ENCODE measurements at regions not wholly inside any gene's neighbourhood (a gene's known extent, or its start where the extent isn't known, plus 50 kb on each side); places are given as distances from the start of the nearest gene placed in this dataset.

GRCh38 chr13:33683376-33683775, 134.6 kb upstream of the RFC3 start:
- DNase-seq (no peak), ATAC-seq (no peak)
- Histone ChIP-seq H3K4me1 (peaks cover 6% of the 10 kb centered on the region), H3K27me3 (no peaks in the 10 kb centered on the region), H3K27ac (no peak overlapping the region), H3K36me3 (no peaks in the 10 kb centered on the region), H3K9me3 (no peaks in the 10 kb centered on the region), H3K4me3 (no peak overlapping the region)
- intact Hi-C loops (cut with DNase I): no loop called here
- no peak for TF ChIP-seq CTCF (IDR thresholded peaks at IDR 0.05)

DNA sequence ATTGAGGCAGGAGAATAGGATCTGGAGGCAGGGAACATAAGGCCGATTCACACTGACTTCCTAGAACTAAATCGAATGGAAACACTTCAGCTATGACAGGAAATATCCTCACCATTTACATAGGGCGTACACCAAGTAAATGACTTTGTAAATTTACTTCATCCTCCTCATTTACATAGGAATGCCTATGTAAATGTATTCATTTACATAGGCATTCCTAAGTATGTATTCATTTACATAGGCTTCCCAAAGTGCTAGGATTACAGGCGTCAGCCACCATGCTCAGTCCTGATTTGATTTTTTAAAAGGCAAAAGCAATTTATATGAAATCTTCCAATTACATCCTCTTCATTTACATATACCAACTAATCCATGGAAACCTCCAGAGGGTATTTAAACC, 133.1 kb upstream of the RFC3 start:
- intact Hi-C loops (cut with DNase I): no loop called here
- H3K4me3 ChIP-seq: no peak overlapping the region
- ATAC-seq (no peak), DNase-seq (no peak)
- peaks cover 1% of the 10 kb centered on the region for H3K4me1 ChIP-seq
- no peak for TF ChIP-seq CTCF (IDR thresholded peaks at IDR 0.05)
- H3K27ac ChIP-seq: no peak overlapping the region
- no peaks in the 10 kb centered on the region for H3K36me3 ChIP-seq
- H3K27me3 ChIP-seq: no peaks in the 10 kb centered on the region
- no peaks in the 10 kb centered on the region for H3K9me3 ChIP-seq

DNA sequence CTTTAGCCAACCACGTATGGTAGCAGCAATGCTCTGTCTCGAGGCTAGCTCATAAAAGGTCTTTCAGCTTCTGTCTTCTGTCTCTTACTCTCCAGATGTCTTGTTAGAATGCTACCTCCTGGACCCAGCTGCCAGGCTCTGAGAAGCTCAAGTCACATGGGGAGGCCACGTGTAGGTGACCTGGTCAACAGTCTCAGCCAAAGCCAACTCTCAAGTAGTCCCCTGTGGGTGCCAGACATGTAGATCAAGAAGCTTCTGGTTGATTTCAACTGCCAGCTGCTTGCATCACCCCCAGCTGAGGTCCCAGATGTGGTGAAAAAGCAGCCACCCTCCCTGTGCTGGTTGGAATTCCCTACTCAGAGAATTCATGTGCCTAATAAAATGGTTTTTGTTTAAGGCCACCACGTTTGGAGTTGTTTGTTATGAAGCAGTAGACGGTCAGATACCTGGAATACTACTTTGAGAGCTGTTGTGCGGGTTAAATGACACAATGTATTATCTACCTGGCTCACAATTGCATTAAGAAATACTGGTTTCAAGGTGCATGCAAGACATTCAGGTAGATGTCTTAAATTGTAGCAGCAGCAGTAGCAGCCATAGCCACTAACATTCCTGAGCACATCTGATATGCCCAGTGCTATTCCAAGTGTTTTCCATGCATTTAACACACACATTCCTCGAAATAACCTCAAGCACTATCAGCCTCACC, 131.0 kb upstream of the RFC3 start:
- no peak for TF ChIP-seq CTCF (IDR thresholded peaks at IDR 0.05)
- Histone ChIP-seq H3K4me3 (no peak overlapping the region), H3K27me3 (no peaks in the 10 kb centered on the region), H3K36me3 (no peaks in the 10 kb centered on the region), H3K27ac (no peak overlapping the region), H3K4me1 (no peaks in the 10 kb centered on the region), H3K9me3 (no peaks in the 10 kb centered on the region)
- ATAC-seq (no peak), DNase-seq (no peak)
- intact Hi-C loops (cut with DNase I): no loop called here

DNA sequence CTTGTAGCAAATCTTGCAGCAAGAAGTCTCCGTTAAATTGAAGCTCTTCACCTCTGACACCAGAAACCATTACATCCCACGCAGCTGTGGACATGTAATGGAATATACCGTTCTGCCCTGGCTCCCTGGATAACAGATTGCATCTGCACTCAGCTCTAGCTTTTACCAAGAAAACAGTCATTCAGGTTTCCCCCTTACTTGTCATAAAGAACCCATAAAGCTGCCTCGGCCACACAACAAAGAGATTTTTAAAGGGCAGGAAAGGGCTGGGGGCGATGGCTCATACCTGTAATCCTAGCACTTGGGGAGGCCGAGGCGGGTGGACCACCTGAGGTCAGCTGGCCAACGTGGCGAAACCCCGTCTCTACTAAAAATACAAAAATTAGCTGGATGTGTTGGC, 127.6 kb upstream of the RFC3 start:
- Histone ChIP-seq H3K4me1 (no peaks in the 10 kb centered on the region), H3K9me3 (no peaks in the 10 kb centered on the region), H3K27ac (no peak overlapping the region), H3K36me3 (no peaks in the 10 kb centered on the region), H3K27me3 (no peaks in the 10 kb centered on the region), H3K4me3 (no peak overlapping the region)
- intact Hi-C loops (cut with DNase I): no loop called here
- no peak for TF ChIP-seq CTCF (IDR thresholded peaks at IDR 0.05)
- DNase-seq (no peak), ATAC-seq (no peak)

GRCh38 chr13:33691980-33692379, 126.0 kb upstream of the RFC3 start:
- DNase-seq: no peak
- no peaks in the 10 kb centered on the region for H3K4me1 ChIP-seq
- intact Hi-C loops (cut with DNase I): no loop called here
- no peak overlapping the region for H3K4me3 ChIP-seq
- no peak for TF ChIP-seq CTCF (IDR thresholded peaks at IDR 0.05)
- H3K36me3 ChIP-seq: no peaks in the 10 kb centered on the region
- H3K27ac ChIP-seq: no peak overlapping the region
- no peak for ATAC-seq
- H3K9me3 ChIP-seq: no peaks in the 10 kb centered on the region
- no peaks in the 10 kb centered on the region for H3K27me3 ChIP-seq

DNA sequence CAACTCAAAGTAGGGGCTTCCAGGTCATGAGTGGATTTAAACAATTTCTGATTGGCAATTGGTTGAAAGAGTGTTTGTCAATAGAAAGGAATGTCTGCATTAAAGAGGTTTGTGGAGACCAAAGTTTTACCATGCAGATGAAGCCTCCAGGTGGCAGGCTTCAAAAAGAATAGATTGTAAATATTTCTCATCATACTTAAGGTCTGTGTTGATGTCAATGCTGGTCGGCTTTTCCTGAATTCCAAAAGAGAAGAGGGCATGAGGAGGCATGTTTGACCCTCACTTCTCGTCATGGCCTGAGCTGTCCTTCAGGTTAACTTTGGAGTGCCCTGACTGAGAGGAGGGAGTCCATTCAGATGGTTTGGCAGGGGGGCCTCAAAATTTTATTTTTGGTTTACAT, 125.4 kb upstream of the RFC3 start:
- Histone ChIP-seq H3K27me3 (no peaks in the 10 kb centered on the region), H3K9me3 (no peaks in the 10 kb centered on the region), H3K27ac (no peak overlapping the region), H3K4me3 (no peak overlapping the region), H3K4me1 (no peaks in the 10 kb centered on the region), H3K36me3 (no peaks in the 10 kb centered on the region)
- intact Hi-C loops (cut with DNase I): no loop called here
- DNase-seq (no peak), ATAC-seq (no peak)
- no peak for TF ChIP-seq CTCF (IDR thresholded peaks at IDR 0.05)

Measured in upper lobe of right lung (tissue), 1 donor.